ENCODE measurements at regions not wholly inside any gene's neighbourhood (a gene's known extent, or its start where the extent isn't known, plus 50 kb on each side); places are given as distances from the start of the nearest gene placed in this dataset.

GRCh38 chr5:44659334-44659733 lies 149.4 kb upstream of the MRPS30 start:
- no peak for DNase-seq (ENCODE audit: low spot score)

GRCh38 chr5:44652674-44653073 lies 156.1 kb upstream of the MRPS30 start:
- no peak for DNase-seq (ENCODE audit: low spot score)

GRCh38 chr5:44646016-44646415 lies 162.7 kb upstream of the MRPS30 start:
- DNase-seq (ENCODE audit: low spot score) = no peak

GRCh38 chr5:44645502-44645901 lies 163.2 kb upstream of the MRPS30 start:
- DNase-seq (ENCODE audit: low spot score) = no peak

- DNase-seq (ENCODE audit: low spot score) = no peak
Observed at GRCh38 chr5:44644628-44645027, 164.1 kb upstream of the MRPS30 start.

- DNase-seq (ENCODE audit: low spot score) = no peak
Observed at GRCh38 chr5:44641820-44642219, 166.9 kb upstream of the MRPS30 start.

GRCh38 chr5:44640945-44641456 lies 167.7 kb upstream of the MRPS30 start:
- DNase-seq (ENCODE audit: low spot score) = no peak

GRCh38 chr5:44637916-44638869 lies 170.6 kb upstream of the MRPS30 start:
- DNase-seq (ENCODE audit: low spot score) = no peak

- DNase-seq (ENCODE audit: low spot score) = no peak
Observed at GRCh38 chr5:44632344-44632743, 176.4 kb upstream of the MRPS30 start.

GRCh38 chr5:44626846-44627245 lies 181.9 kb upstream of the MRPS30 start:
- no peak for DNase-seq (ENCODE audit: low spot score)

- no peak for DNase-seq (ENCODE audit: low spot score)
Observed at GRCh38 chr5:44622331-44622730, 186.4 kb upstream of the MRPS30 start.

- no peak for DNase-seq (ENCODE audit: low spot score)
Observed at GRCh38 chr5:44619875-44620610, 188.7 kb upstream of the MRPS30 start.

- no peak for DNase-seq (ENCODE audit: low spot score)
Observed at GRCh38 chr5:44614845-44615244, 193.9 kb upstream of the MRPS30 start.

GRCh38 chr5:44613936-44614335 lies 194.8 kb upstream of the MRPS30 start:
- DNase-seq (ENCODE audit: low spot score) = no peak

GRCh38 chr5:44605926-44606325 lies 202.8 kb upstream of the MRPS30 start:
- DNase-seq (ENCODE audit: low spot score) = no peak

- DNase-seq (ENCODE audit: low spot score) = no peak
Observed at GRCh38 chr5:44603496-44604272, 205.1 kb upstream of the MRPS30 start.

- DNase-seq (ENCODE audit: low spot score) = no peak
Observed at GRCh38 chr5:44574678-44575077, 185.5 kb upstream of the FGF10 start.

- no peak for DNase-seq (ENCODE audit: low spot score)
Observed at GRCh38 chr5:44568519-44568918, 179.3 kb upstream of the FGF10 start.

- DNase-seq (ENCODE audit: low spot score) = no peak
Observed at GRCh38 chr5:44565902-44566301, 176.7 kb upstream of the FGF10 start.

GRCh38 chr5:44565360-44565759 lies 176.1 kb upstream of the FGF10 start:
- no peak for DNase-seq (ENCODE audit: low spot score)

- no peak for DNase-seq (ENCODE audit: low spot score)
Observed at GRCh38 chr5:44546286-44546685, 157.1 kb upstream of the FGF10 start.

- no peak for DNase-seq (ENCODE audit: low spot score)
Observed at GRCh38 chr5:44543511-44543910, 154.3 kb upstream of the FGF10 start.
